OCI-LY7 (cell line): ENCODE measurements at regions not wholly inside any gene's neighbourhood (a gene's known extent, or its start where the extent isn't known, plus 50 kb on each side); places are given as distances from the start of the nearest gene placed in this dataset.

Experiments used
- BruUV-seq: library from RNA; stranded (reverse); fragments of 400-500 nt; replicated peaks from 2 replicates; lab custom pipeline; 2021; lab: Mats Ljungman, UMichigan
- CTCF ChIA-PET: fragments of 300-600 bp; sonication (Branson Sonifier 250); formaldehyde crosslinking; loops from one replicate; lab custom pipeline; 2022; ENCODE audit warnings: antibody characterized with exemption; ENCODE audit not compliant: unreplicated experiment; lab: Charles Lee
- POLR2A ChIA-PET: fragments of 300-600 bp; sonication (Branson Sonifier 250); formaldehyde crosslinking; loops from one replicate; lab custom pipeline; 2022; ENCODE audit warnings: antibody characterized with exemption; lab: Charles Lee
- DNase-seq: peaks from one replicate; pipeline ENCODE4 v3.0.0-alpha.2; 2015; ENCODE audit warnings: low spot score
- H2AFZ ChIP-seq: fragments of 200-600 bp; sonication (generic), shearing (Covaris generic); 2 replicates; pipeline ENCODE4 v1.6.1; 2014; ENCODE audit warnings: mild to moderate bottlenecking, antibody characterized with exemption, low read length, moderate library complexity
- H3K27ac ChIP-seq: fragments of 200-600 bp; sonication (generic); 2 replicates; pipeline ENCODE4 v1.5.1; 2014; ENCODE audit warnings: mixed run types, low read depth, mild to moderate bottlenecking, moderate library complexity, low read length, inconsistent platforms; ENCODE audit not compliant: poor library complexity, severe bottlenecking
- H3K36me3 ChIP-seq: fragments of 200-600 bp; sonication (generic); 2 replicates; pipeline ENCODE4 v1.6.1; 2014; ENCODE audit warnings: mild to moderate bottlenecking, antibody characterized with exemption, low read length, moderate library complexity, mixed read lengths; ENCODE audit not compliant: insufficient read depth
- H3K4me1 ChIP-seq: fragments of 200-600 bp; sonication (generic); 2 replicates; pipeline ENCODE4 v1.5.1; 2014; ENCODE audit warnings: mild to moderate bottlenecking, low read length; ENCODE audit not compliant: insufficient read depth, poor library complexity, severe bottlenecking
- H3K4me2 ChIP-seq: fragments of 200-600 bp; sonication (generic); 2 replicates; pipeline ENCODE4 v1.6.1; 2014; ENCODE audit warnings: mild to moderate bottlenecking, low read length
- H3K4me3 ChIP-seq: fragments of 200-600 bp; sonication (generic); 2 replicates; pipeline ENCODE4 v1.5.1; 2014; ENCODE audit warnings: mild to moderate bottlenecking, low read depth, low read length; ENCODE audit not compliant: poor library complexity, severe bottlenecking
- H3K79me2 ChIP-seq: fragments of 200-600 bp; sonication (generic); 2 replicates; pipeline ENCODE4 v1.6.1; 2016; ENCODE audit warnings: low read depth, mild to moderate bottlenecking, low read length, moderate library complexity, mixed read lengths; ENCODE audit not compliant: insufficient read depth
- H3K9me2 ChIP-seq: fragments of 200-600 bp; sonication (generic); 2 replicates; pipeline ENCODE4 v1.6.1; 2016; ENCODE audit warnings: mild to moderate bottlenecking, low read length, mixed read lengths; ENCODE audit not compliant: insufficient read depth
- H3K9me3 ChIP-seq: fragments of 200-600 bp; sonication (generic); 2 replicates; pipeline ENCODE4 v1.6.1; 2014; ENCODE audit warnings: mild to moderate bottlenecking, mixed run types, low read length, mixed read lengths
- H4K20me1 ChIP-seq: fragments of 200-600 bp; sonication (generic); 2 replicates; pipeline ENCODE4 v1.6.1; 2014; ENCODE audit warnings: mild to moderate bottlenecking, antibody characterized with exemption, low read length, moderate library complexity, mixed read lengths; ENCODE audit not compliant: insufficient read depth
- CTCF ChIP-seq: fragments of 200-600 bp; sonication (generic); conservative IDR thresholded peaks from 2 replicates; pipeline ENCODE4 v1.5.1; 2014; ENCODE audit warnings: mild to moderate bottlenecking, antibody characterized with exemption, low read length, moderate library complexity, mixed read lengths
- EZH2phosphoT487 ChIP-seq: fragments of 200-600 bp; sonication (generic); IDR thresholded peaks from 2 replicates; pipeline ENCODE4 v1.6.1; 2018; ENCODE audit warnings: low read depth, borderline replicate concordance, mild to moderate bottlenecking, mixed run types, antibody characterized with exemption, low read length, moderate library complexity, mixed read lengths
- intact Hi-C: fragments of 100-400 bp; cut with micrococcal nuclease; formaldehyde crosslinking; loops from one replicate; pipeline ENCODE4 v1.10.0; 2022; ENCODE audit not compliant: unreplicated experiment

GRCh38 chr2:129302106-129302505 is 677.4 kb upstream of the RAB6C start:
- TF ChIP-seq EZH2phosphoT487 (no peak), CTCF (no peak)
- ChIA-PET POLR2A (no interaction called here), CTCF (no interaction called here)
- H2AFZ ChIP-seq = no peak overlapping the region
- no peaks in the 10 kb centered on the region for H4K20me1 ChIP-seq
- no peaks in the 10 kb centered on the region for H3K79me2 ChIP-seq
- intact Hi-C loops = no loop called here
- no peak for DNase-seq
- H3K4me2 ChIP-seq = no peak overlapping the region
- BruUV-seq = no TSS peak
- H3K4me1 ChIP-seq = no peaks in the 10 kb centered on the region
- no peaks in the 10 kb centered on the region for H3K9me2 ChIP-seq
- H3K36me3 ChIP-seq = no peaks in the 10 kb centered on the region
- H3K27ac ChIP-seq = no peak overlapping the region
- no peaks in the 10 kb centered on the region for H3K9me3 ChIP-seq
- no peak overlapping the region for H3K4me3 ChIP-seq

- Histone ChIP-seq H2AFZ (no peak overlapping the region), H3K27ac (no peak overlapping the region), H4K20me1 (no peaks in the 10 kb centered on the region), H3K79me2 (no peaks in the 10 kb centered on the region), H3K9me2 (no peaks in the 10 kb centered on the region), H3K4me1 (no peaks in the 10 kb centered on the region), H3K4me3 (no peak overlapping the region), H3K4me2 (no peak overlapping the region), H3K9me3 (no peaks in the 10 kb centered on the region), H3K36me3 (no peaks in the 10 kb centered on the region)
- DNase-seq = no peak
- ChIA-PET CTCF (no interaction called here), POLR2A (no interaction called here)
- TF ChIP-seq CTCF (no peak), EZH2phosphoT487 (no peak)
- intact Hi-C loops = no loop called here
- BruUV-seq = no TSS peak
Measured at GRCh38 chr2:129302561-129303183, 676.8 kb upstream of the RAB6C start.

DNA sequence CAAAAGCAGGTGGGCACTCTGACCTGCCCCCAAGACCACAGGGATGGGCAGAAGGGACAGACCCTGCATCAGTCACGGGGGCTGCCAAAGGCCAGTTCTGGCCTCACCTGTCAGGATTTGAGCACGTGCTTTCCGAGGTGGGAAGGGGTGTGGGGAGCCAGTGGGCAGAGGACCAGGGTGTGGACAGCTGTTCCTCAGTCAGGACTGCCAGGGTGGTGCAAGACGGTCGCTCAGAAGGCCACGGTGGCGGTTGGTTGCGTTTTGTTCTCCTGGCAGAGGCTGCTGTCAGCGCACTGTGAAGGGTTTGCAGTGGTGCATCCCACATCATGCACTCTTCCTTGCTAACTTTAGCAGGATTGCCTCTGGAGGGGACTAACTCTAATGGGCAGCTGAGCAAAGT is 665.3 kb upstream of the RAB6C start:
- Histone ChIP-seq H3K9me3 (no peaks in the 10 kb centered on the region), H3K4me3 (no peak overlapping the region), H2AFZ (no peak overlapping the region), H3K79me2 (no peaks in the 10 kb centered on the region), H3K9me2 (no peaks in the 10 kb centered on the region), H3K27ac (no peak overlapping the region), H3K4me2 (no peak overlapping the region), H4K20me1 (no peaks in the 10 kb centered on the region), H3K36me3 (no peaks in the 10 kb centered on the region), H3K4me1 (no peaks in the 10 kb centered on the region)
- intact Hi-C loops = no loop called here
- no peak for TF ChIP-seq EZH2phosphoT487
- TF ChIP-seq CTCF = no peak
- CTCF ChIA-PET = no interaction called here
- DNase-seq = no peak
- POLR2A ChIA-PET = no interaction called here
- no TSS peak for BruUV-seq
